T-cell (primary cell): ENCODE measurements at regions not wholly inside any gene's neighbourhood (a gene's known extent, or its start where the extent isn't known, plus 50 kb on each side); places are given as distances from the start of the nearest gene placed in this dataset.

ENCODE experiments used
- ATAC-seq, 4 experiments: fragments of 200-7000 bp in 3 of 4; fragments of 150-1000 bp in 1 of 4; cut with Tn5 transposase; replicated peaks in 1 of 4; 1 replicate in 3 of 4; 2 replicates in 1 of 4; pipeline ENCODE4 v1.10.0; 2021; ENCODE audit warnings: moderate library complexity in 3 of 4, mild to moderate bottlenecking in 2 of 4, moderate number of reproducible peaks in 1 of 4
- CTCF ChIA-PET, 2 donors: fragments of 300-600 bp; sonication (Branson Sonifier 250); formaldehyde crosslinking; loops; one replicate each; lab custom pipeline; 2022; ENCODE audit warnings: antibody characterized with exemption in 2 of 2; lab: Charles Lee
- POLR2A ChIA-PET, 2 donors: fragments of 300-600 bp; sonication (Branson Sonifier 250); formaldehyde crosslinking; loops; one replicate each; lab custom pipeline; 2022; ENCODE audit warnings: antibody characterized with exemption in 2 of 2; lab: Charles Lee
- DNase-seq, 35 experiments: peaks; one replicate each; pipeline versions ENCODE4 v3.0.0 to v3.0.0-alpha.2; 2013 to 2023
- H3K27ac ChIP-seq: one replicate; pipeline ENCODE4 v1.5.1; 2013; ENCODE audit warnings: low read length
- H3K27me3 ChIP-seq, 2 experiments: replicated peaks in 1 of 2; 1 replicate in 1 of 2; 2 replicates in 1 of 2; pipeline versions ENCODE4 v1.6.1 to v1.7.0; 2013; ENCODE audit warnings: low read length in 1 of 2, mixed read lengths in 1 of 2; ENCODE audit not compliant: control insufficient read depth in 2 of 2, insufficient read depth in 2 of 2; ENCODE audit errors: extremely low read depth in 1 of 2
- H3K36me3 ChIP-seq, 2 donors: 1 replicate in 1 of 2; 2 replicates in 1 of 2; pipeline versions ENCODE4 v1.6.1 to v1.7.0; 2013; ENCODE audit warnings: low read length in 1 of 2; ENCODE audit not compliant: control insufficient read depth in 2 of 2, insufficient read depth in 1 of 2; ENCODE audit errors: extremely low read depth in 1 of 2
- H3K4me1 ChIP-seq, 2 experiments: 1 replicate in 1 of 2; 2 replicates in 1 of 2; pipeline versions ENCODE4 v1.6.1 to v1.7.0; 2013; ENCODE audit warnings: low read length in 2 of 2, mixed read lengths in 1 of 2; ENCODE audit not compliant: insufficient read depth in 2 of 2, control insufficient read depth in 1 of 2; ENCODE audit errors: extremely low read depth in 1 of 2
- H3K4me3 ChIP-seq, 2 donors: 1 replicate in 1 of 2; 2 replicates in 1 of 2; pipeline versions ENCODE4 v1.5.1 to v1.7.0; 2013; ENCODE audit warnings: mild to moderate bottlenecking in 2 of 2, low read length in 1 of 2, moderate library complexity in 1 of 2; ENCODE audit not compliant: control insufficient read depth in 1 of 2; ENCODE audit errors: extremely low read depth in 1 of 2
- H3K9me3 ChIP-seq: 2 replicates; pipeline ENCODE4 v1.7.0; 2013
- H3K27ac Mint-ChIP-seq, 2 donors: one replicate each; pipeline ENCODE4 v1.8.0; 2020 to 2021; ENCODE audit warnings: mild to moderate bottlenecking in 2 of 2, mixed read lengths in 2 of 2
- H3K27me3 Mint-ChIP-seq, 2 donors: one replicate each; pipeline ENCODE4 v1.8.0; 2021 to 2022; ENCODE audit warnings: mixed read lengths in 2 of 2
- H3K36me3 Mint-ChIP-seq: one replicate; pipeline ENCODE4 v1.8.0; 2021; ENCODE audit warnings: mixed read lengths
- H3K4me1 Mint-ChIP-seq, 3 donors: one replicate each; pipeline ENCODE4 v1.8.0; 2020 to 2022; ENCODE audit warnings: mixed read lengths in 3 of 3, mild to moderate bottlenecking in 1 of 3
- H3K4me3 Mint-ChIP-seq, 3 donors: one replicate each; pipeline ENCODE4 v1.8.0; 2020 to 2022; ENCODE audit warnings: mild to moderate bottlenecking in 3 of 3, mixed read lengths in 3 of 3, moderate library complexity in 3 of 3
- H3K9me3 Mint-ChIP-seq, 3 donors: one replicate each; pipeline ENCODE4 v1.8.0; 2020 to 2022; ENCODE audit warnings: mixed read lengths in 3 of 3
- WGBS: methylation state at CpG from one replicate; pipeline ENCODE4 v1.1.5; 2013; ENCODE audit warnings: missing lambda C conversion rate; ENCODE audit not compliant: insufficient coverage; 5-methylcytosine and 5-hydroxymethylcytosine counted together

GRCh38 chr3:78070188-78070587, 1030.3 kb downstream of the ROBO2 start:
- 100% methylated on average over 1 of the region's 2 CpGs for WGBS
- DNase-seq, result no peak
- no peaks in the 10 kb centered on the region for H3K36me3 ChIP-seq
- Mint-ChIP-seq H3K36me3 (no peaks in the 10 kb centered on the region), H3K27me3 (no peaks in the 10 kb centered on the region), H3K9me3 (peaks cover 6 to 9% (median 7%) of the 10 kb centered on the region in 3 donors), H3K4me1 (no peaks in the 10 kb centered on the region), H3K4me3 (no peak overlapping the region), H3K27ac (no peak overlapping the region)
- no peaks in the 10 kb centered on the region for H3K27me3 ChIP-seq
- H3K4me1 ChIP-seq, result no peaks in the 10 kb centered on the region
- no peak overlapping the region for H3K27ac ChIP-seq
- POLR2A ChIA-PET, result no interaction called here
- no peaks in the 10 kb centered on the region for H3K9me3 ChIP-seq
- CTCF ChIA-PET, result no interaction called here
- H3K4me3 ChIP-seq, result no peak overlapping the region
- ATAC-seq, result no peak

- DNase-seq (no peak), ATAC-seq (no peak)
- Mint-ChIP-seq H3K36me3 (no peaks in the 10 kb centered on the region), H3K27ac (no peak overlapping the region), H3K27me3 (no peaks in the 10 kb centered on the region), H3K4me1 (no peaks in the 10 kb centered on the region), H3K9me3 (peaks cover 8 to 25% (median 12%) of the 10 kb centered on the region in 3 donors), H3K4me3 (no peak overlapping the region)
- POLR2A ChIA-PET, result no interaction called here
- Histone ChIP-seq H3K27me3 (no peaks in the 10 kb centered on the region), H3K4me3 (no peak overlapping the region), H3K4me1 (no peaks in the 10 kb centered on the region), H3K36me3 (no peaks in the 10 kb centered on the region), H3K27ac (no peak overlapping the region), H3K9me3 (no peaks in the 10 kb centered on the region)
- CTCF ChIA-PET, result no interaction called here
Observed at GRCh38 chr3:78076379-78076778, 1036.5 kb downstream of the ROBO2 start.

GRCh38 chr3:78077178-78077577, 1037.3 kb downstream of the ROBO2 start:
- ChIA-PET POLR2A (no interaction called here), CTCF (no interaction called here)
- H3K4me1 Mint-ChIP-seq, result no peaks in the 10 kb centered on the region
- peaks cover 8 to 25% (median 12%) of the 10 kb centered on the region in 3 donors for H3K9me3 Mint-ChIP-seq
- Histone ChIP-seq H3K9me3 (no peaks in the 10 kb centered on the region), H3K4me3 (no peak overlapping the region), H3K4me1 (no peaks in the 10 kb centered on the region), H3K36me3 (no peaks in the 10 kb centered on the region), H3K27ac (no peak overlapping the region), H3K27me3 (no peaks in the 10 kb centered on the region)
- H3K4me3 Mint-ChIP-seq, result no peak overlapping the region
- H3K27me3 Mint-ChIP-seq, result no peaks in the 10 kb centered on the region
- no CpG with 5 or more reads among the region's 4 CpGs for WGBS
- DNase-seq (no peak), ATAC-seq (no peak)
- no peak overlapping the region for H3K27ac Mint-ChIP-seq
- H3K36me3 Mint-ChIP-seq, result no peaks in the 10 kb centered on the region

GRCh38 chr3:78077842-78078241, 1037.9 kb downstream of the ROBO2 start:
- Mint-ChIP-seq H3K27ac (no peak overlapping the region), H3K4me3 (no peak overlapping the region), H3K36me3 (no peaks in the 10 kb centered on the region), H3K27me3 (no peaks in the 10 kb centered on the region), H3K9me3 (peaks cover 9 to 27% (median 10%) of the 10 kb centered on the region in 3 donors), H3K4me1 (no peaks in the 10 kb centered on the region)
- ChIA-PET CTCF (no interaction called here), POLR2A (no interaction called here)
- H3K36me3 ChIP-seq, result no peaks in the 10 kb centered on the region
- no peaks in the 10 kb centered on the region for H3K27me3 ChIP-seq
- H3K27ac ChIP-seq, result no peak overlapping the region
- H3K4me1 ChIP-seq, result no peaks in the 10 kb centered on the region
- WGBS, result 100% methylated on average over 1 of the region's 2 CpGs
- DNase-seq, result no peak
- no peaks in the 10 kb centered on the region for H3K9me3 ChIP-seq
- ATAC-seq, result no peak
- no peak overlapping the region for H3K4me3 ChIP-seq

GRCh38 chr3:78079514-78079913, 1039.6 kb downstream of the ROBO2 start:
- no peak overlapping the region for H3K4me3 Mint-ChIP-seq
- DNase-seq (no peak), ATAC-seq (no peak)
- Histone ChIP-seq H3K4me1 (no peaks in the 10 kb centered on the region), H3K27ac (no peak overlapping the region), H3K4me3 (no peak overlapping the region), H3K27me3 (no peaks in the 10 kb centered on the region), H3K9me3 (no peaks in the 10 kb centered on the region), H3K36me3 (no peaks in the 10 kb centered on the region)
- H3K9me3 Mint-ChIP-seq, result peaks cover 11 to 39% (median 16%) of the 10 kb centered on the region in 3 donors
- ChIA-PET POLR2A (no interaction called here), CTCF (no interaction called here)
- H3K36me3 Mint-ChIP-seq, result no peaks in the 10 kb centered on the region
- no peak overlapping the region for H3K27ac Mint-ChIP-seq
- no peaks in the 10 kb centered on the region for H3K27me3 Mint-ChIP-seq
- H3K4me1 Mint-ChIP-seq, result no peaks in the 10 kb centered on the region

- H3K27ac ChIP-seq, result no peak overlapping the region
- H3K4me1 ChIP-seq, result no peaks in the 10 kb centered on the region
- H3K9me3 ChIP-seq, result no peaks in the 10 kb centered on the region
- CTCF ChIA-PET, result no interaction called here
- Mint-ChIP-seq H3K9me3 (peaks cover 7 to 18% (median 12%) of the 10 kb centered on the region in 3 donors), H3K4me1 (no peaks in the 10 kb centered on the region), H3K4me3 (no peak overlapping the region), H3K36me3 (no peaks in the 10 kb centered on the region), H3K27me3 (no peaks in the 10 kb centered on the region), H3K27ac (no peak overlapping the region)
- DNase-seq (no peak), ATAC-seq (no peak)
- no CpG with 5 or more reads among the region's 1 CpG for WGBS
- no peak overlapping the region for H3K4me3 ChIP-seq
- no peaks in the 10 kb centered on the region for H3K36me3 ChIP-seq
- no peaks in the 10 kb centered on the region for H3K27me3 ChIP-seq
- POLR2A ChIA-PET, result no interaction called here
Observed at GRCh38 chr3:78086150-78086549, 1046.3 kb downstream of the ROBO2 start.

GRCh38 chr3:78087134-78087533, 1047.2 kb downstream of the ROBO2 start:
- Histone ChIP-seq H3K27ac (no peak overlapping the region), H3K4me1 (no peaks in the 10 kb centered on the region), H3K4me3 (no peak overlapping the region), H3K27me3 (no peaks in the 10 kb centered on the region), H3K9me3 (no peaks in the 10 kb centered on the region), H3K36me3 (no peaks in the 10 kb centered on the region)
- ChIA-PET POLR2A (no interaction called here), CTCF (no interaction called here)
- ATAC-seq, result no peak
- H3K9me3 Mint-ChIP-seq, result peaks cover 12 to 22% (median 12%) of the 10 kb centered on the region in 3 donors
- H3K4me3 Mint-ChIP-seq, result no peak overlapping the region
- DNase-seq, result no peak
- H3K27ac Mint-ChIP-seq, result no peak overlapping the region
- H3K36me3 Mint-ChIP-seq, result no peaks in the 10 kb centered on the region
- 67% methylated on average over 1 of the region's 1 CpG for WGBS
- H3K4me1 Mint-ChIP-seq, result no peaks in the 10 kb centered on the region
- no peaks in the 10 kb centered on the region for H3K27me3 Mint-ChIP-seq
